ENCODE measurements at regions not wholly inside any gene's neighbourhood (a gene's known extent, or its start where the extent isn't known, plus 50 kb on each side); places are given as distances from the start of the nearest gene placed in this dataset.

GRCh38 chr9:684054-684890 is 157.2 kb upstream of the DMRT1 start:
- no peak overlapping the region for H3K27ac ChIP-seq
- TF ChIP-seq ZFX (IDR thresholded peaks at IDR 0.05; ENCODE audit: borderline replicate concordance) (no peak), CTCF (IDR thresholded peaks at IDR 0.05) (no peak)

- no peak overlapping the region for H3K27ac ChIP-seq
- TF ChIP-seq CTCF (IDR thresholded peaks at IDR 0.05) = no peak
Measured at GRCh38 chr9:684941-685340, 156.6 kb upstream of the DMRT1 start.

- no peak for TF ChIP-seq ZFX (IDR thresholded peaks at IDR 0.05; ENCODE audit: borderline replicate concordance)
- no peak for TF ChIP-seq CTCF (IDR thresholded peaks at IDR 0.05)
- no peak overlapping the region for H3K27ac ChIP-seq
Measured at GRCh38 chr9:686321-686813, 155.1 kb upstream of the DMRT1 start.

- no peak for TF ChIP-seq CTCF (IDR thresholded peaks at IDR 0.05)
- no peak for TF ChIP-seq ZFX (IDR thresholded peaks at IDR 0.05; ENCODE audit: borderline replicate concordance)
- no peak overlapping the region for H3K27ac ChIP-seq
Measured at GRCh38 chr9:687034-687785, 154.3 kb upstream of the DMRT1 start.

- no peak overlapping the region for H3K27ac ChIP-seq
- TF ChIP-seq CTCF (IDR thresholded peaks at IDR 0.05) (no peak), ZFX (IDR thresholded peaks at IDR 0.05; ENCODE audit: borderline replicate concordance) (no peak)
Measured at GRCh38 chr9:687994-688393, 153.5 kb upstream of the DMRT1 start.

- no peak overlapping the region for H3K27ac ChIP-seq
- TF ChIP-seq ZFX (IDR thresholded peaks at IDR 0.05; ENCODE audit: borderline replicate concordance) = no peak
- no peak for TF ChIP-seq CTCF (IDR thresholded peaks at IDR 0.05)
Measured at GRCh38 chr9:690517-691111, 150.9 kb upstream of the DMRT1 start.

All from 22Rv1 (cell line).